ENCODE measurements at regions not wholly inside any gene's neighbourhood (a gene's known extent, or its start where the extent isn't known, plus 50 kb on each side); places are given as distances from the start of the nearest gene placed in this dataset.

- no peaks in the 10 kb centered on the region for H3K36me3 ChIP-seq
- no peaks in the 10 kb centered on the region for H3K9me3 ChIP-seq
- H3K4me3 ChIP-seq (ENCODE audit: low read depth in 1 of 2, low read length in 1 of 2) = no peak overlapping the region
- no peak overlapping the region for H3K27ac ChIP-seq
- no peaks in the 10 kb centered on the region for H3K4me1 ChIP-seq (ENCODE audit: control insufficient read depth in 1 of 2, insufficient read depth in 1 of 2, low read depth in 1 of 2, low read length in 1 of 2)
- TF ChIP-seq, protein P1, sequence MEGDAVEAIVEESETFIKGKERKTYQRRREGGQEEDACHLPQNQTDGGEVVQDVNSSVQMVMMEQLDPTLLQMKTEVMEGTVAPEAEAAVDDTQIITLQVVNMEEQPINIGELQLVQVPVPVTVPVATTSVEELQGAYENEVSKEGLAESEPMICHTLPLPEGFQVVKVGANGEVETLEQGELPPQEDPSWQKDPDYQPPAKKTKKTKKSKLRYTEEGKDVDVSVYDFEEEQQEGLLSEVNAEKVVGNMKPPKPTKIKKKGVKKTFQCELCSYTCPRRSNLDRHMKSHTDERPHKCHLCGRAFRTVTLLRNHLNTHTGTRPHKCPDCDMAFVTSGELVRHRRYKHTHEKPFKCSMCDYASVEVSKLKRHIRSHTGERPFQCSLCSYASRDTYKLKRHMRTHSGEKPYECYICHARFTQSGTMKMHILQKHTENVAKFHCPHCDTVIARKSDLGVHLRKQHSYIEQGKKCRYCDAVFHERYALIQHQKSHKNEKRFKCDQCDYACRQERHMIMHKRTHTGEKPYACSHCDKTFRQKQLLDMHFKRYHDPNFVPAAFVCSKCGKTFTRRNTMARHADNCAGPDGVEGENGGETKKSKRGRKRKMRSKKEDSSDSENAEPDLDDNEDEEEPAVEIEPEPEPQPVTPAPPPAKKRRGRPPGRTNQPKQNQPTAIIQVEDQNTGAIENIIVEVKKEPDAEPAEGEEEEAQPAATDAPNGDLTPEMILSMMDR (IDR thresholded peaks at IDR 0.05) = no peak
- no peaks in the 10 kb centered on the region for H3K27me3 ChIP-seq
These were observed 180.0 kb upstream of the TGFBR2 start for GRCh38 chr3:30426293-30426993.

DNA sequence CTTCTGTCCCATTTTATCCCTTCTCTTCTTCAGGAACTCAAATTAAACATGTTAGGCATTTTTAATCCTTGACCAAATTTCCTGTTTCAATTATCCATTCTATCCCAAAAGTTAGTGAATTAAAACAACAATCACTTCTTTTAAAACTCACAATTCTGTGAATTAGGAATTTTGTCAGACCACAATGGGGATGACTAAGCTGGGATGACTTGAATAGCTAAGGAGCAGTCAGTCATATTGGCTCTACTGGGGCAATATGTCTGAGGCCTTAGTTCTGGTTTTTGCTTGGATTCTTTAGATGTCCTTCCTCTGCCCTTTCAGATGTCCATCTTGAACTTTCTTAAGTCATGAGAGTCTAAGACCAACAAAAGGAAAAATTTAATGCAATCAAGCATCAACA, 178.2 kb upstream of the TGFBR2 start:
- TF ChIP-seq, protein P1 (IDR thresholded peaks at IDR 0.05) = no peak

GRCh38 chr3:30435861-30436331, 170.5 kb upstream of the TGFBR2 start:
- Histone ChIP-seq H3K27ac (no peak overlapping the region), H3K36me3 (no peaks in the 10 kb centered on the region), H3K4me1 (ENCODE audit: control insufficient read depth in 1 of 2, insufficient read depth in 1 of 2, low read depth in 1 of 2, low read length in 1 of 2) (peaks cover 0 to 5% of the 10 kb centered on the region in 2 experiments), H3K4me3 (ENCODE audit: low read depth in 1 of 2, low read length in 1 of 2) (no peak overlapping the region), H3K9me3 (no peaks in the 10 kb centered on the region), H3K27me3 (no peaks in the 10 kb centered on the region)
- TF ChIP-seq, protein P1 (IDR thresholded peaks at IDR 0.05) = no peak

More for the DNA sequence above, 178.2 kb upstream of the TGFBR2 start:
- Histone ChIP-seq H3K4me1 (ENCODE audit: control insufficient read depth in 1 of 2, insufficient read depth in 1 of 2, low read depth in 1 of 2, low read length in 1 of 2) (no peaks in the 10 kb centered on the region), H3K36me3 (no peaks in the 10 kb centered on the region), H3K27ac (no peak overlapping the region), H3K27me3 (no peaks in the 10 kb centered on the region), H3K9me3 (no peaks in the 10 kb centered on the region), H3K4me3 (ENCODE audit: low read depth in 1 of 2, low read length in 1 of 2) (no peak overlapping the region)

DNA sequence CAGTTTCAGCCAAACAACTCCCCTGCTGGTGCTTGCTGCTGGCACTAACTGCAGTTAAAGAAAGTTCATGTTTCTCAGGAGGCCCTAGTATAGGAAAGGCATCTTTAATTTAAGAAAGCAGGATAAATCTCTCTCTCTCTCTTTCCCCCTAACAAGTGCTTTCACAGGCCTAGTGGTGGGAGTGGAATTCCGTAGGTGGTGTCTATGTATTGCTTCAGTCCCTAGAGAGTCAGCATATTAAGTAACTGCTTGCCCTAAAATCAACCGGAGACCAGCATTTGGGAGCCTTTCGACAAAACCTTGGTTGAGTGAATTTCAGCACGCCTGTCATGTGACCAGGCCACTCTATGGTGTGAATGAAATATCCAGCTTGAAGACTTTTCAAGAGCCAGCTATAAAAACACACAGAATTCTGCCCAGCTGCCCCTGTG, 169.2 kb upstream of the TGFBR2 start:
- peaks cover 0 to 5% of the 10 kb centered on the region in 2 experiments for H3K4me1 ChIP-seq (ENCODE audit: control insufficient read depth in 1 of 2, insufficient read depth in 1 of 2, low read depth in 1 of 2, low read length in 1 of 2)
- H3K4me3 ChIP-seq (ENCODE audit: low read depth in 1 of 2, low read length in 1 of 2) = no peak overlapping the region
- no peaks in the 10 kb centered on the region for H3K27me3 ChIP-seq
- no peak overlapping the region for H3K27ac ChIP-seq
- no peaks in the 10 kb centered on the region for H3K9me3 ChIP-seq
- no peaks in the 10 kb centered on the region for H3K36me3 ChIP-seq
- TF ChIP-seq, protein P1 (IDR thresholded peaks at IDR 0.05) = no peak

DNA sequence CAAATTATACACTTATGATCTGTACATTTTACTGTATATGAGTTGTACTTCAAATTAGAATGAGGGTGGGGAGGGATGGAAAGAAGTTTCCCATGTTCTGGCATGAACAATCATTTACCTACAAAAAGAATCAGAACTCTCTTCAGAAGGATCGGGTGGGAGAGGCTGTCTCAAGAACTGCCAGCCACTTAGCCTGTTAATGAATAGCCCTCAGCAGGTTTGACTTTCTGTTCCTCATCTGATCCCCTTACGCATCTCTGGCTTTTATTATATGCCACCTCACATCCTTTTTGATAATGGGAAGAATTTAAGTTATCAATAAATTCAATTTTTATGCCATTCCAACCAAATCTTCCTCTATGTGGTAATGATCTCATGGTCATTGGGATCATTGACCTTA, 168.3 kb upstream of the TGFBR2 start:
- no peaks in the 10 kb centered on the region for H3K36me3 ChIP-seq
- no peaks in the 10 kb centered on the region for H3K9me3 ChIP-seq
- no peak overlapping the region for H3K4me3 ChIP-seq (ENCODE audit: low read depth in 1 of 2, low read length in 1 of 2)
- TF ChIP-seq, protein P1 (IDR thresholded peaks at IDR 0.05) = no peak
- peaks cover 0 to 5% of the 10 kb centered on the region in 2 experiments for H3K4me1 ChIP-seq (ENCODE audit: control insufficient read depth in 1 of 2, insufficient read depth in 1 of 2, low read depth in 1 of 2, low read length in 1 of 2)
- H3K27ac ChIP-seq = no peak overlapping the region
- no peaks in the 10 kb centered on the region for H3K27me3 ChIP-seq
